Panc1 (cell line): ENCODE measurements at regions not wholly inside any gene's neighbourhood (a gene's known extent, or its start where the extent isn't known, plus 50 kb on each side); places are given as distances from the start of the nearest gene placed in this dataset.
"Not testable (repeated sequence)": the region's sequence is repeated elsewhere in the genome, so short reads cannot be mapped to it uniquely, and the experiment has no call there.

ENCODE experiments used
- ATAC-seq: fragments of 200-7000 bp; cut with Tn5 transposase; 2 replicates; pipeline ENCODE4 v1.9.1; 2020; ENCODE audit warnings: mild to moderate bottlenecking, moderate library complexity
- BruUV-seq: library from RNA; stranded (reverse); fragments of 400-500 nt; replicated peaks from 2 replicates; lab custom pipeline; 2021; lab: Mats Ljungman, UMichigan
- CTCF ChIA-PET: fragments of 300-600 bp; sonication (Branson Sonifier 250); formaldehyde crosslinking; loops from one replicate; lab custom pipeline; 2022; ENCODE audit warnings: antibody characterized with exemption; lab: Charles Lee
- POLR2A ChIA-PET: fragments of 300-600 bp; sonication (Branson Sonifier 250); formaldehyde crosslinking; loops from one replicate; lab custom pipeline; 2022; ENCODE audit warnings: antibody characterized with exemption; lab: Charles Lee
- DNase-seq: peaks from one replicate; pipeline ENCODE4 v3.0.0-alpha.2; 2010; ENCODE audit warnings: low read depth, low spot score
- H3K27ac ChIP-seq: 2 replicates; pipeline ENCODE4 v1.5.1; 2011; ENCODE audit warnings: mild to moderate bottlenecking, low read length, inconsistent platforms
- H3K27me3 ChIP-seq: fragments of 200-500 bp; sonication (Bioruptor generic); 2 replicates; pipeline ENCODE4 v1.6.0; 2014; ENCODE audit warnings: low read length, inconsistent platforms; ENCODE audit not compliant: control insufficient read depth, insufficient read depth
- H3K36me3 ChIP-seq: fragments of 200-500 bp; sonication (Bioruptor generic); 2 replicates; pipeline ENCODE4 v1.5.1; 2014; ENCODE audit warnings: inconsistent platforms, mild to moderate bottlenecking, low read length, moderate library complexity; ENCODE audit not compliant: control insufficient read depth, insufficient read depth
- H3K4me1 ChIP-seq: 2 replicates; pipeline ENCODE4 v1.5.1; 2011; ENCODE audit warnings: inconsistent platforms, mild to moderate bottlenecking, low read length, moderate library complexity; ENCODE audit not compliant: control insufficient read depth, insufficient read depth
- H3K4me3 ChIP-seq, 2 experiments: 2 replicates each; pipeline ENCODE4 v1.5.1; 2011 to 2012; ENCODE audit warnings: low read depth in 2 of 2, low read length in 2 of 2, mild to moderate bottlenecking in 2 of 2, inconsistent platforms in 1 of 2, moderate library complexity in 1 of 2
- H3K9me3 ChIP-seq: fragments of 200-500 bp; sonication (Bioruptor generic); 2 replicates; pipeline ENCODE4 v1.5.1; 2014; ENCODE audit warnings: low read depth, mild to moderate bottlenecking, inconsistent platforms, low read length, moderate library complexity; ENCODE audit not compliant: control insufficient read depth, insufficient read depth
- POLR2AphosphoS5 ChIP-seq: IDR thresholded peaks from 2 replicates; pipeline ENCODE4 v1.6.1; 2012; ENCODE audit warnings: mild to moderate bottlenecking, low read depth, low read length, moderate library complexity
- REST ChIP-seq, 2 experiments: IDR thresholded peaks; 2 replicates each; pipeline ENCODE4 v1.6.1; 2011 to 2012; ENCODE audit warnings: low read depth in 2 of 2, control low read depth in 1 of 2, low read length in 1 of 2, mild to moderate bottlenecking in 1 of 2, moderate library complexity in 1 of 2; ENCODE audit not compliant: insufficient read depth in 1 of 2
- SIN3A ChIP-seq: IDR thresholded peaks from 2 replicates; pipeline ENCODE4 v1.6.1; 2012; ENCODE audit warnings: low read depth, mild to moderate bottlenecking, low read length, moderate library complexity, borderline replicate concordance; ENCODE audit not compliant: insufficient read depth
- TCF7L2 ChIP-seq: IDR thresholded peaks from 2 replicates; pipeline ENCODE4 v1.6.1; 2011; ENCODE audit warnings: mild to moderate bottlenecking, low read depth, low read length, inconsistent platforms
- in situ Hi-C: cut with HindIII; loops from 2 replicates; pipeline ENCODE4 v1.10.0; 2016; ENCODE audit warnings: low sequenced_read_pairs, low pct_unique_long_range_greater_than_20kb
- intact Hi-C: fragments of 100-400 bp; cut with micrococcal nuclease; formaldehyde crosslinking; loops from one replicate; pipeline ENCODE4 v1.10.0; 2022; ENCODE audit not compliant: unreplicated experiment
- TF ChIP-seq, protein P1 (sequence below): fragments of 450-650 bp; IDR thresholded peaks from 2 replicates; pipeline ENCODE4 v1.5.1; 2017; ENCODE audit warnings: mild to moderate bottlenecking

DNA sequence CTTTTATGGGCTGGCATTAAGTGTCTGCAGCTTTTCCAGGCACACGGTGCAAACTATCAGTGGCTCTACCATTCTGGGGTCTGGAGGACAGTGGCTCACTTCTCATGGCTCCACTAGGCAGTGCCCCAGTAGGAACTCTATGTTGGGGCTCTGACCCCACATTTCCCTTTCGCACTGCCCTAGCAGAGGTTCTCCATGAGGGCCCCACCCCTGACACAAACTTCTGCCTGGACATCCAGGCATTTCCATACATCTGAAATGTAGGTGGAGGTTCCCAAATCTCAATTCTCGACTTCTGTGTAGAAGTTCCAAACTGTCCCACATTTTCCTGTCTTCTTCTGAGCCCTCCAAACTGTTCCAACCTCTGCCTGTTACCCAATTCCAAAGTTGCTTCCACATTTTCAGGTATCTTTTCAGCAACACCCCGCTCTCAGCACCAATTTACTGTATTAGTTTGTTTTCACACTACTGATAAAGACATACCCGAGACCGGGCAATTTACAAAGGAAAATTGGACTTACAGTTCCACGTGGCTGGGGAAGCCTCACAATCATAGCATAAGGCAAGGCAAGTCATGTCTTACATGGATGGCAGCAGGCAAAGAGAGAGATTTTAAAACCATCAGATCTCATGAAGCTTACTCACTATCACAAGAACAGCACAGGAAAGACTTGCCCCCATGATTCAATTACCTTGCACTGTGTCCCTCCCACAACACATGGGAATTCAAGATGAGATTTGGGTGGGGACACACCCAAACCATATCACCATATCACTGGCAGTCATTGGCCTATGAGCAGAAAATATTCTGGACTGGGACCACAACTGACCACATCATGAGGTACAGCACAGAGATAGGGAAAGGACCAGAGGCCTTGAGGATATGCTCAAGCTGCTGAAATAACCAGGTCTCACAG lies 136.8 kb downstream of the TMEM30B start:
- ATAC-seq, intact Hi-C loops, in situ Hi-C loops, H3K9me3 ChIP-seq, H3K4me3 ChIP-seq, H3K27ac ChIP-seq, POLR2A ChIA-PET, BruUV-seq, H3K27me3 ChIP-seq, H3K4me1 ChIP-seq, DNase-seq, H3K36me3 ChIP-seq, CTCF ChIA-PET: not testable (repeated sequence)

DNA sequence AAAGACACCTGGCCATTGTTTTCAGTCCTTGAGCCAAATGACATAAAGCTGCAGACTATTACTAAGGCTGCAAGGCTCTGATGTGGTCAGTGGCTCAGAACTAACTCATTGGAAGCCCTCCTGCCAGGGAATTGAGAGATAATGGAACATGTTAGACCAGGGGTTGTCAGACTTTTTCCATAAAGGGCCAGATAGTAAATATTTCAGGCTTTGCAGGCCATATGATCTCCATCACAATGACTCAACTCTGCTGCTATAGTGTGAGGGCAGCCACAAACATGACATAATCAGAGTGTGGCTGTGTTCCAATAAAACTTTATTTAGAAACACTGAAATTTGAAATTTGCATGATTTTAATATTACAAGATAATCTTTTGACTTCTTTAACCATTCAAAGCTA lies 140.3 kb downstream of the TMEM30B start:
- intact Hi-C loops: no loop called here
- no TSS peak for BruUV-seq
- no peak overlapping the region for H3K4me3 ChIP-seq
- DNase-seq: no peak
- no peaks in the 10 kb centered on the region for H3K36me3 ChIP-seq
- H3K4me1 ChIP-seq: no peaks in the 10 kb centered on the region
- no peak overlapping the region for H3K27ac ChIP-seq
- CTCF ChIA-PET: no interaction called here
- in situ Hi-C loops: no loop called here
- no peak for ATAC-seq
- TF ChIP-seq REST (IDR thresholded peaks at IDR 0.05; ENCODE audit: insufficient read depth in 1 of 2, low read depth in 2 of 2, low read length in 1 of 2) (no peak), TCF7L2 (no peak), POLR2AphosphoS5 (no peak), SIN3A (no peak)
- TF ChIP-seq, protein P1, sequence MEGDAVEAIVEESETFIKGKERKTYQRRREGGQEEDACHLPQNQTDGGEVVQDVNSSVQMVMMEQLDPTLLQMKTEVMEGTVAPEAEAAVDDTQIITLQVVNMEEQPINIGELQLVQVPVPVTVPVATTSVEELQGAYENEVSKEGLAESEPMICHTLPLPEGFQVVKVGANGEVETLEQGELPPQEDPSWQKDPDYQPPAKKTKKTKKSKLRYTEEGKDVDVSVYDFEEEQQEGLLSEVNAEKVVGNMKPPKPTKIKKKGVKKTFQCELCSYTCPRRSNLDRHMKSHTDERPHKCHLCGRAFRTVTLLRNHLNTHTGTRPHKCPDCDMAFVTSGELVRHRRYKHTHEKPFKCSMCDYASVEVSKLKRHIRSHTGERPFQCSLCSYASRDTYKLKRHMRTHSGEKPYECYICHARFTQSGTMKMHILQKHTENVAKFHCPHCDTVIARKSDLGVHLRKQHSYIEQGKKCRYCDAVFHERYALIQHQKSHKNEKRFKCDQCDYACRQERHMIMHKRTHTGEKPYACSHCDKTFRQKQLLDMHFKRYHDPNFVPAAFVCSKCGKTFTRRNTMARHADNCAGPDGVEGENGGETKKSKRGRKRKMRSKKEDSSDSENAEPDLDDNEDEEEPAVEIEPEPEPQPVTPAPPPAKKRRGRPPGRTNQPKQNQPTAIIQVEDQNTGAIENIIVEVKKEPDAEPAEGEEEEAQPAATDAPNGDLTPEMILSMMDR: no peak
- no peaks in the 10 kb centered on the region for H3K9me3 ChIP-seq
- no peaks in the 10 kb centered on the region for H3K27me3 ChIP-seq
- POLR2A ChIA-PET: no interaction called here

- no peak for DNase-seq
- POLR2A ChIA-PET: no interaction called here
- in situ Hi-C loops: no loop called here
These were observed 140.9 kb downstream of the TMEM30B start for GRCh38 chr14:61140271-61140670.

More at GRCh38 chr14:61140271-61140670, 140.9 kb downstream of the TMEM30B start:
- intact Hi-C loops: no loop called here
- CTCF ChIA-PET: no interaction called here
- Histone ChIP-seq H3K36me3 (no peaks in the 10 kb centered on the region), H3K4me1 (no peaks in the 10 kb centered on the region), H3K4me3 (no peak overlapping the region), H3K27me3 (no peaks in the 10 kb centered on the region), H3K27ac (no peak overlapping the region), H3K9me3 (no peaks in the 10 kb centered on the region)
- no peak for ATAC-seq
- TF ChIP-seq, protein P1: no peak
- TF ChIP-seq SIN3A (no peak), TCF7L2 (no peak), POLR2AphosphoS5 (no peak)
- no TSS peak for BruUV-seq
